ENCODE measurements at regions not wholly inside any gene's neighbourhood (a gene's known extent, or its start where the extent isn't known, plus 50 kb on each side); places are given as distances from the start of the nearest gene placed in this dataset.

GRCh38 chr16:49120631-49121030 is 161.0 kb downstream of the CBLN1 start:
- no peaks in the 10 kb centered on the region for H3K4me1 ChIP-seq
- H3K36me3 ChIP-seq, result no peaks in the 10 kb centered on the region
- no peak overlapping the region for H3K27ac ChIP-seq
- no peak overlapping the region for H3K4me3 ChIP-seq
- H3K27me3 ChIP-seq, result no peaks in the 10 kb centered on the region
- H3K9me3 ChIP-seq, result no peaks in the 10 kb centered on the region
- intact Hi-C loops (cut with DNase I; ENCODE audit: low total_unique reads), result no loop called here
- no peak for DNase-seq
- TF ChIP-seq CTCF (IDR thresholded peaks at IDR 0.05), result no peak
- TF ChIP-seq POLR2A (IDR thresholded peaks at IDR 0.05), result no peak

- no peak overlapping the region for H3K27ac ChIP-seq
- intact Hi-C loops (cut with DNase I; ENCODE audit: low total_unique reads), result no loop called here
Measured at GRCh38 chr16:49116873-49117272, 164.8 kb downstream of the CBLN1 start.

GRCh38 chr16:49115956-49116355 is 165.7 kb downstream of the CBLN1 start:
- H3K27me3 ChIP-seq, result no peaks in the 10 kb centered on the region
- no peaks in the 10 kb centered on the region for H3K9me3 ChIP-seq
- H3K4me1 ChIP-seq, result no peaks in the 10 kb centered on the region
- TF ChIP-seq POLR2A (IDR thresholded peaks at IDR 0.05) (no peak), CTCF (IDR thresholded peaks at IDR 0.05) (no peak)
- DNase-seq, result no peak
- no peak overlapping the region for H3K27ac ChIP-seq
- no peak overlapping the region for H3K4me3 ChIP-seq
- H3K36me3 ChIP-seq, result no peaks in the 10 kb centered on the region
- intact Hi-C loops (cut with DNase I; ENCODE audit: low total_unique reads), result no loop called here

More at GRCh38 chr16:49116873-49117272, 164.8 kb downstream of the CBLN1 start:
- Histone ChIP-seq H3K4me1 (no peaks in the 10 kb centered on the region), H3K9me3 (no peaks in the 10 kb centered on the region), H3K4me3 (no peak overlapping the region), H3K36me3 (no peaks in the 10 kb centered on the region), H3K27me3 (no peaks in the 10 kb centered on the region)
- no peak for DNase-seq
- no peak for TF ChIP-seq POLR2A (IDR thresholded peaks at IDR 0.05)
- no peak for TF ChIP-seq CTCF (IDR thresholded peaks at IDR 0.05)

- DNase-seq, result peak; percentile 35 to 39
- H3K4me1 ChIP-seq, result no peaks in the 10 kb centered on the region
- TF ChIP-seq POLR2A (IDR thresholded peaks at IDR 0.05), result no peak
- no peak for TF ChIP-seq CTCF (IDR thresholded peaks at IDR 0.05)
- intact Hi-C loops (cut with DNase I; ENCODE audit: low total_unique reads), result no loop called here
- no peaks in the 10 kb centered on the region for H3K36me3 ChIP-seq
- no peak overlapping the region for H3K27ac ChIP-seq
- H3K27me3 ChIP-seq, result no peaks in the 10 kb centered on the region
- no peaks in the 10 kb centered on the region for H3K9me3 ChIP-seq
- H3K4me3 ChIP-seq, result no peak overlapping the region
Measured at GRCh38 chr16:49112754-49113153, 168.9 kb downstream of the CBLN1 start.

GRCh38 chr16:49111351-49111750 is 170.3 kb downstream of the CBLN1 start:
- no peak overlapping the region for H3K27ac ChIP-seq
- no peak for DNase-seq
- H3K4me1 ChIP-seq, result no peaks in the 10 kb centered on the region
- H3K27me3 ChIP-seq, result no peaks in the 10 kb centered on the region
- H3K36me3 ChIP-seq, result no peaks in the 10 kb centered on the region
- intact Hi-C loops (cut with DNase I; ENCODE audit: low total_unique reads), result no loop called here
- TF ChIP-seq CTCF (IDR thresholded peaks at IDR 0.05) (no peak), POLR2A (IDR thresholded peaks at IDR 0.05) (no peak)
- no peaks in the 10 kb centered on the region for H3K9me3 ChIP-seq
- no peak overlapping the region for H3K4me3 ChIP-seq

All from uterus (tissue), 3 donors.